Retinal pigment epithelial cell (primary cell): ENCODE measurements at regions not wholly inside any gene's neighbourhood (a gene's known extent, or its start where the extent isn't known, plus 50 kb on each side); places are given as distances from the start of the nearest gene placed in this dataset.

Experiments
- DNase-seq: peaks from one replicate; pipeline ENCODE4 v3.0.0-alpha.2; 2010; ENCODE audit warnings: low read depth
- H3K4me3 ChIP-seq: 2 replicates; pipeline ENCODE4 v1.5.1; 2011; ENCODE audit warnings: mild to moderate bottlenecking, low read length, control low read depth, moderate library complexity
- CTCF ChIP-seq: conservative IDR thresholded peaks from 2 replicates; pipeline ENCODE4 v1.5.1; 2011; ENCODE audit warnings: low read depth, low read length, control low read depth, inconsistent platforms

GRCh38 chr3:25212736-25213135 is 215.3 kb upstream of the RARB start:
- DNase-seq = no peak
- H3K4me3 ChIP-seq = no peak overlapping the region
- TF ChIP-seq CTCF = no peak

- no peak for DNase-seq
- TF ChIP-seq CTCF = no peak
Measured at GRCh38 chr3:25214034-25214433, 214.0 kb upstream of the RARB start.

GRCh38 chr3:25218362-25218761 is 209.7 kb upstream of the RARB start:
- no peak for DNase-seq
- no peak overlapping the region for H3K4me3 ChIP-seq
- no peak for TF ChIP-seq CTCF

More at GRCh38 chr3:25214034-25214433, 214.0 kb upstream of the RARB start:
- H3K4me3 ChIP-seq = no peak overlapping the region

- H3K4me3 ChIP-seq = no peak overlapping the region
- TF ChIP-seq CTCF = no peak
- DNase-seq = no peak
Measured at GRCh38 chr3:25226747-25227146, 201.3 kb upstream of the RARB start.

- no peak overlapping the region for H3K4me3 ChIP-seq
- no peak for TF ChIP-seq CTCF
- DNase-seq = no peak
Measured at GRCh38 chr3:25229586-25229985, 198.5 kb upstream of the RARB start.

- no peak for TF ChIP-seq CTCF
- DNase-seq = no peak
- H3K4me3 ChIP-seq = no peak overlapping the region
Measured at GRCh38 chr3:25235031-25235430, 193.0 kb upstream of the RARB start.

- DNase-seq = no peak
- no peak for TF ChIP-seq CTCF
- no peak overlapping the region for H3K4me3 ChIP-seq
Measured at GRCh38 chr3:25235466-25235865, 192.6 kb upstream of the RARB start.
